OCI-LY1 (cell line): ENCODE measurements at regions not wholly inside any gene's neighbourhood (a gene's known extent, or its start where the extent isn't known, plus 50 kb on each side); places are given as distances from the start of the nearest gene placed in this dataset.

Experiments used
- H2AFZ ChIP-seq: fragments of 200-600 bp; sonication (generic), shearing (Covaris generic); 2 replicates; pipeline ENCODE4 v1.6.0; 2014; ENCODE audit warnings: antibody characterized with exemption, mild to moderate bottlenecking, low read length
- H3F3A ChIP-seq: fragments of 200-600 bp; sonication (generic), shearing (Covaris generic); 2 replicates; pipeline ENCODE4 v1.6.0; 2014; ENCODE audit warnings: mild to moderate bottlenecking, antibody characterized with exemption, low read length, moderate library complexity; ENCODE audit not compliant: insufficient read depth
- H3K27ac ChIP-seq: fragments of 200-600 bp; sonication (generic); 2 replicates; pipeline ENCODE4 v1.5.1; 2014; ENCODE audit warnings: low read length, mixed run types, mild to moderate bottlenecking, low read depth; ENCODE audit not compliant: poor library complexity, severe bottlenecking
- H3K27me3 ChIP-seq: fragments of 200-600 bp; sonication (generic); 2 replicates; pipeline ENCODE4 v1.6.0; 2014; ENCODE audit warnings: antibody characterized with exemption, mild to moderate bottlenecking, low read length, moderate library complexity; ENCODE audit not compliant: insufficient read depth
- H3K36me3 ChIP-seq: fragments of 200-600 bp; sonication (generic); 2 replicates; pipeline ENCODE4 v1.6.1; 2014; ENCODE audit warnings: mild to moderate bottlenecking, antibody characterized with exemption, low read length, moderate library complexity, mixed read lengths; ENCODE audit not compliant: insufficient read depth
- H3K4me1 ChIP-seq: fragments of 200-600 bp; sonication (generic); 2 replicates; pipeline ENCODE4 v1.5.1; 2014; ENCODE audit warnings: mild to moderate bottlenecking, low read length, moderate library complexity; ENCODE audit not compliant: insufficient read depth, severe bottlenecking
- H3K4me2 ChIP-seq: fragments of 200-600 bp; sonication (generic), shearing (Covaris generic); 2 replicates; pipeline ENCODE4 v1.6.1; 2014; ENCODE audit warnings: low read length
- H3K4me3 ChIP-seq: fragments of 200-600 bp; sonication (generic); 2 replicates; pipeline ENCODE4 v1.5.1; 2014; ENCODE audit warnings: low read length, low read depth, mild to moderate bottlenecking, mixed read lengths; ENCODE audit not compliant: poor library complexity, severe bottlenecking
- H3K79me2 ChIP-seq: fragments of 200-600 bp; shearing (Covaris generic); 2 replicates; pipeline ENCODE4 v1.6.1; 2016; ENCODE audit warnings: mixed run types, low read length, mixed read lengths; ENCODE audit not compliant: insufficient read depth
- H3K9ac ChIP-seq: fragments of 200-600 bp; sonication (generic), shearing (Covaris generic); 2 replicates; pipeline ENCODE4 v1.6.1; 2014; ENCODE audit warnings: mild to moderate bottlenecking, low read length, mixed read lengths
- H3K9me2 ChIP-seq: fragments of 200-600 bp; sonication (generic), shearing (Covaris generic); 2 replicates; pipeline ENCODE4 v1.6.1; 2014; ENCODE audit warnings: low read depth, mild to moderate bottlenecking, low read length, mixed read lengths
- H3K9me3 ChIP-seq: fragments of 200-600 bp; shearing (Covaris generic); 2 replicates; pipeline ENCODE4 v1.6.1; 2014; ENCODE audit warnings: low read length, mixed read lengths
- H4K20me1 ChIP-seq: fragments of 200-600 bp; sonication (generic), shearing (Covaris generic); 2 replicates; pipeline ENCODE4 v1.6.0; 2016; ENCODE audit warnings: mild to moderate bottlenecking, low read length; ENCODE audit not compliant: insufficient read depth
- CTCF ChIP-seq: fragments of 200-600 bp; sonication (generic), shearing (Covaris generic); IDR thresholded peaks from 2 replicates; pipeline ENCODE4 v1.5.1; 2017; ENCODE audit warnings: mild to moderate bottlenecking, antibody characterized with exemption, low read length, moderate library complexity, mixed read lengths
- EZH2 ChIP-seq: fragments of 200-600 bp; sonication (generic), shearing (Covaris generic); IDR thresholded peaks from 2 replicates; pipeline ENCODE4 v1.8.0; 2017; ENCODE audit warnings: borderline replicate concordance, mixed run types, mild to moderate bottlenecking, antibody characterized with exemption, low read length, moderate library complexity, mixed read lengths

GRCh38 chr2:145256551-145256950 is 736.6 kb upstream of the ZEB2 start:
- no peak overlapping the region for H3K27ac ChIP-seq
- no peaks in the 10 kb centered on the region for H3K9me2 ChIP-seq
- no peak overlapping the region for H3K4me3 ChIP-seq
- H3K4me1 ChIP-seq, result peaks cover 28% of the 10 kb centered on the region
- TF ChIP-seq EZH2, result no peak
- H3K36me3 ChIP-seq, result no peaks in the 10 kb centered on the region
- no peaks in the 10 kb centered on the region for H4K20me1 ChIP-seq
- H3F3A ChIP-seq, result no peaks in the 10 kb centered on the region
- H3K27me3 ChIP-seq, result no peaks in the 10 kb centered on the region
- H3K9ac ChIP-seq, result no peak overlapping the region
- no peaks in the 10 kb centered on the region for H3K9me3 ChIP-seq
- H3K4me2 ChIP-seq, result no peak overlapping the region
- H3K79me2 ChIP-seq, result no peaks in the 10 kb centered on the region
- no peak overlapping the region for H2AFZ ChIP-seq

GRCh38 chr2:145254291-145254690 is 734.4 kb upstream of the ZEB2 start:
- Histone ChIP-seq H3K27me3 (no peaks in the 10 kb centered on the region), H4K20me1 (no peaks in the 10 kb centered on the region), H3K4me2 (no peak overlapping the region), H3F3A (no peaks in the 10 kb centered on the region), H3K4me1 (peaks cover 25% of the 10 kb centered on the region), H3K27ac (no peak overlapping the region), H3K9me2 (no peaks in the 10 kb centered on the region), H3K9me3 (no peaks in the 10 kb centered on the region), H2AFZ (no peak overlapping the region), H3K9ac (no peak overlapping the region), H3K4me3 (no peak overlapping the region), H3K79me2 (no peaks in the 10 kb centered on the region), H3K36me3 (no peaks in the 10 kb centered on the region)
- TF ChIP-seq EZH2 (no peak), CTCF (no peak)

DNA sequence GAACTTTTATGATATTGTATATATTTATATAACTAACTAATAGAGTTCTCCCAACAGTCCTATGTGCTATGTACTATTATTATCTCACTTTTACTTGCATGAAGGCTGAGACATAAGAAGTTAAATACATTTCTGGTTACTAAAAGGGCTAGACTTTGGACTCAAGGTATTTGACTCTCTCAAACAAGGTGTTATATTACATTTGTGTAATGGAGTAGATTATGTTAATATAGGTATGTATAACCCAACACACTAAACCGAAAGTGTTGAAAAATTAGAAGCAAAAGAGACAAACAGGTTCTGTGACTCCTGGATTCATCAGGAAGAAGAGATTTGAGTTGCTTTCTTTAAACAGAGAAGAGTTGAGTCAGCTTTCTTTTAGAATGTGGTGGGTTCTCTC is 733.6 kb upstream of the ZEB2 start:
- H3F3A ChIP-seq, result no peaks in the 10 kb centered on the region
- peaks cover 17% of the 10 kb centered on the region for H3K4me1 ChIP-seq
- H3K27ac ChIP-seq, result no peak overlapping the region
- H3K4me2 ChIP-seq, result no peak overlapping the region
- no peaks in the 10 kb centered on the region for H3K36me3 ChIP-seq
- H3K9ac ChIP-seq, result no peak overlapping the region
- H4K20me1 ChIP-seq, result no peaks in the 10 kb centered on the region
- H3K79me2 ChIP-seq, result no peaks in the 10 kb centered on the region
- no peaks in the 10 kb centered on the region for H3K9me2 ChIP-seq
- H3K9me3 ChIP-seq, result no peaks in the 10 kb centered on the region
- H3K27me3 ChIP-seq, result no peaks in the 10 kb centered on the region
- H2AFZ ChIP-seq, result peak overlapping the region; percentile 71; the same call in 1 of the 2 replicates
- no peak overlapping the region for H3K4me3 ChIP-seq
- TF ChIP-seq EZH2 (no peak), CTCF (no peak)

- H3K4me2 ChIP-seq, result no peak overlapping the region
- TF ChIP-seq CTCF (no peak), EZH2 (no peak)
- H3K9me3 ChIP-seq, result no peaks in the 10 kb centered on the region
- no peaks in the 10 kb centered on the region for H3K4me1 ChIP-seq
- H3K9me2 ChIP-seq, result no peaks in the 10 kb centered on the region
- H3K9ac ChIP-seq, result no peak overlapping the region
- H3K4me3 ChIP-seq, result no peak overlapping the region
- H4K20me1 ChIP-seq, result no peaks in the 10 kb centered on the region
- no peak overlapping the region for H2AFZ ChIP-seq
- H3K36me3 ChIP-seq, result no peaks in the 10 kb centered on the region
- no peak overlapping the region for H3K27ac ChIP-seq
- H3K79me2 ChIP-seq, result no peaks in the 10 kb centered on the region
- no peaks in the 10 kb centered on the region for H3K27me3 ChIP-seq
- no peaks in the 10 kb centered on the region for H3F3A ChIP-seq
These were observed 725.5 kb upstream of the ZEB2 start for GRCh38 chr2:145245268-145245870.
